ENCODE measurements at regions not wholly inside any gene's neighbourhood (a gene's known extent, or its start where the extent isn't known, plus 50 kb on each side); places are given as distances from the start of the nearest gene placed in this dataset.

GRCh38 chr6:71527886-71528285 lies 239.3 kb downstream of the OGFRL1 start:
- no peak for TF ChIP-seq USF1 (CRISPR knock-in tag; IDR thresholded peaks at IDR 0.05)
- TF ChIP-seq NFYB (CRISPR knock-in tag; conservative IDR thresholded peaks at IDR 0.05; ENCODE audit: low read depth): no peak
- TF ChIP-seq, protein P1, sequence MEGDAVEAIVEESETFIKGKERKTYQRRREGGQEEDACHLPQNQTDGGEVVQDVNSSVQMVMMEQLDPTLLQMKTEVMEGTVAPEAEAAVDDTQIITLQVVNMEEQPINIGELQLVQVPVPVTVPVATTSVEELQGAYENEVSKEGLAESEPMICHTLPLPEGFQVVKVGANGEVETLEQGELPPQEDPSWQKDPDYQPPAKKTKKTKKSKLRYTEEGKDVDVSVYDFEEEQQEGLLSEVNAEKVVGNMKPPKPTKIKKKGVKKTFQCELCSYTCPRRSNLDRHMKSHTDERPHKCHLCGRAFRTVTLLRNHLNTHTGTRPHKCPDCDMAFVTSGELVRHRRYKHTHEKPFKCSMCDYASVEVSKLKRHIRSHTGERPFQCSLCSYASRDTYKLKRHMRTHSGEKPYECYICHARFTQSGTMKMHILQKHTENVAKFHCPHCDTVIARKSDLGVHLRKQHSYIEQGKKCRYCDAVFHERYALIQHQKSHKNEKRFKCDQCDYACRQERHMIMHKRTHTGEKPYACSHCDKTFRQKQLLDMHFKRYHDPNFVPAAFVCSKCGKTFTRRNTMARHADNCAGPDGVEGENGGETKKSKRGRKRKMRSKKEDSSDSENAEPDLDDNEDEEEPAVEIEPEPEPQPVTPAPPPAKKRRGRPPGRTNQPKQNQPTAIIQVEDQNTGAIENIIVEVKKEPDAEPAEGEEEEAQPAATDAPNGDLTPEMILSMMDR (IDR thresholded peaks at IDR 0.05): no peak
- TF ChIP-seq ZNF416 (CRISPR knock-in tag; IDR thresholded peaks at IDR 0.05): no peak
- TF ChIP-seq NR3C1 (CRISPR knock-in tag; conservative IDR thresholded peaks at IDR 0.05; ENCODE audit: low read depth): no peak
- no peak for TF ChIP-seq ZNF121 (CRISPR knock-in tag; IDR thresholded peaks at IDR 0.05)
- TF ChIP-seq, protein P2, sequence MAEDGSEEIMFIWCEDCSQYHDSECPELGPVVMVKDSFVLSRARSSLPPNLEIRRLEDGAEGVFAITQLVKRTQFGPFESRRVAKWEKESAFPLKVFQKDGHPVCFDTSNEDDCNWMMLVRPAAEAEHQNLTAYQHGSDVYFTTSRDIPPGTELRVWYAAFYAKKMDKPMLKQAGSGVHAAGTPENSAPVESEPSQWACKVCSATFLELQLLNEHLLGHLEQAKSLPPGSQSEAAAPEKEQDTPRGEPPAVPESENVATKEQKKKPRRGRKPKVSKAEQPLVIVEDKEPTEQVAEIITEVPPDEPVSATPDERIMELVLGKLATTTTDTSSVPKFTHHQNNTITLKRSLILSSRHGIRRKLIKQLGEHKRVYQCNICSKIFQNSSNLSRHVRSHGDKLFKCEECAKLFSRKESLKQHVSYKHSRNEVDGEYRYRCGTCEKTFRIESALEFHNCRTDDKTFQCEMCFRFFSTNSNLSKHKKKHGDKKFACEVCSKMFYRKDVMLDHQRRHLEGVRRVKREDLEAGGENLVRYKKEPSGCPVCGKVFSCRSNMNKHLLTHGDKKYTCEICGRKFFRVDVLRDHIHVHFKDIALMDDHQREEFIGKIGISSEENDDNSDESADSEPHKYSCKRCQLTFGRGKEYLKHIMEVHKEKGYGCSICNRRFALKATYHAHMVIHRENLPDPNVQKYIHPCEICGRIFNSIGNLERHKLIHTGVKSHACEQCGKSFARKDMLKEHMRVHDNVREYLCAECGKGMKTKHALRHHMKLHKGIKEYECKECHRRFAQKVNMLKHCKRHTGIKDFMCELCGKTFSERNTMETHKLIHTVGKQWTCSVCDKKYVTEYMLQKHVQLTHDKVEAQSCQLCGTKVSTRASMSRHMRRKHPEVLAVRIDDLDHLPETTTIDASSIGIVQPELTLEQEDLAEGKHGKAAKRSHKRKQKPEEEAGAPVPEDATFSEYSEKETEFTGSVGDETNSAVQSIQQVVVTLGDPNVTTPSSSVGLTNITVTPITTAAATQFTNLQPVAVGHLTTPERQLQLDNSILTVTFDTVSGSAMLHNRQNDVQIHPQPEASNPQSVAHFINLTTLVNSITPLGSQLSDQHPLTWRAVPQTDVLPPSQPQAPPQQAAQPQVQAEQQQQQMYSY (CRISPR knock-in tag; IDR thresholded peaks at IDR 0.05): no peak
- TF ChIP-seq ATF1 (CRISPR knock-in tag; IDR thresholded peaks at IDR 0.05): no peak
- TF ChIP-seq TEAD4 (CRISPR knock-in tag; IDR thresholded peaks at IDR 0.05): no peak
- no peak for TF ChIP-seq AFF4 (CRISPR knock-in tag; IDR thresholded peaks at IDR 0.05; ENCODE audit: borderline replicate concordance)
- no peak for TF ChIP-seq CREB1 (CRISPR knock-in tag; IDR thresholded peaks at IDR 0.05)
- TF ChIP-seq MAX (CRISPR knock-in tag; IDR thresholded peaks at IDR 0.05): no peak
